H1 (cell line): ENCODE measurements at regions not wholly inside any gene's neighbourhood (a gene's known extent, or its start where the extent isn't known, plus 50 kb on each side); places are given as distances from the start of the nearest gene placed in this dataset.
A peak's percentile ranks its signal among the peaks of the same experiment; 100 is the strongest.

Source experiments
- CTCF ChIA-PET: fragments of 300-600 bp; sonication (Branson Sonifier 250); formaldehyde crosslinking; loops from one replicate; lab custom pipeline; 2021; ENCODE audit not compliant: partially characterized antibody; lab: Charles Lee
- POLR2A ChIA-PET: fragments of 300-600 bp; sonication (Branson Sonifier 250); formaldehyde crosslinking; loops from one replicate; lab custom pipeline; 2021; ENCODE audit warnings: inconsistent platforms; ENCODE audit not compliant: partially characterized antibody; lab: Charles Lee
- DNase-seq, 2 experiments: peaks; one replicate each; pipeline versions ENCODE4 v3.0.0 to v3.0.0-alpha.2; 2010 to 2022; ENCODE audit warnings: low spot score in 2 of 2, low read depth in 1 of 2, mixed read lengths in 1 of 2
- FAIRE-seq: peaks from 2 replicates; lab custom pipeline; 2011; peaks lifted over from hg19 to GRCh38; lab: Jason Lieb, UNC
- H2AFZ ChIP-seq: 2 replicates; pipeline ENCODE4 v1.8.1; 2012; ENCODE audit warnings: low read length, inconsistent platforms
- H2AK5ac ChIP-seq: 2 replicates; pipeline ENCODE4 v1.6.1; 2013; ENCODE audit warnings: low read depth, low read length
- H2BK120ac ChIP-seq: replicated peaks from 2 replicates; pipeline ENCODE3; 2013; ENCODE audit warnings: low read depth, low read length, inconsistent platforms
- H2BK12ac ChIP-seq: 2 replicates; pipeline ENCODE4 v1.6.1; 2013; ENCODE audit warnings: low read depth, low read length
- H2BK15ac ChIP-seq: 2 replicates; pipeline ENCODE4 v1.6.1; 2013; ENCODE audit warnings: low read length
- H2BK20ac ChIP-seq: 2 replicates; pipeline ENCODE4 v1.6.1; 2013; ENCODE audit warnings: low read length
- H2BK5ac ChIP-seq: 2 replicates; pipeline ENCODE4 v1.6.1; 2013; ENCODE audit warnings: low read depth, low read length
- H3K14ac ChIP-seq: 2 replicates; pipeline ENCODE4 v1.6.1; 2013; ENCODE audit warnings: inconsistent platforms; ENCODE audit not compliant: insufficient read length
- H3K18ac ChIP-seq: 2 replicates; pipeline ENCODE4 v1.6.1; 2013; ENCODE audit warnings: low read length; ENCODE audit errors: extremely low read depth
- H3K23ac ChIP-seq: 2 replicates; pipeline ENCODE4 v1.6.1; 2013; ENCODE audit warnings: inconsistent platforms; ENCODE audit not compliant: insufficient read length
- H3K23me2 ChIP-seq: 2 replicates; pipeline ENCODE4 v1.6.1; 2013; ENCODE audit warnings: low read depth, low read length
- H3K27ac ChIP-seq: 2 replicates; pipeline ENCODE4 v1.6.1; 2011; ENCODE audit warnings: low read depth, low read length, inconsistent platforms
- H3K27me3 ChIP-seq, 4 experiments: replicated peaks in 1 of 4; 1 replicate in 1 of 4; 2 replicates in 3 of 4; pipeline versions ENCODE4 v1.6.1 to v1.8.1; 2011 to 2013; ENCODE audit warnings: low read length in 3 of 4, mild to moderate bottlenecking in 3 of 4, inconsistent platforms in 2 of 4, mixed read lengths in 2 of 4, moderate library complexity in 1 of 4; ENCODE audit not compliant: control insufficient read depth in 3 of 4, insufficient read depth in 3 of 4; ENCODE audit errors: extremely low read depth in 1 of 4
- H3K36me3 ChIP-seq, 4 experiments: 2 replicates each; pipeline versions ENCODE4 v1.6.1 to v1.8.1; 2011 to 2013; ENCODE audit warnings: mild to moderate bottlenecking in 4 of 4, low read length in 3 of 4, moderate library complexity in 2 of 4, control low read depth in 1 of 4, inconsistent platforms in 1 of 4; ENCODE audit not compliant: insufficient read depth in 4 of 4, control insufficient read depth in 2 of 4
- H3K4ac ChIP-seq: replicated peaks from 2 replicates; pipeline ENCODE3; 2013; ENCODE audit warnings: low read length, low read depth, mixed read lengths, inconsistent platforms; ENCODE audit not compliant: insufficient read length
- H3K4me1 ChIP-seq, 4 experiments: replicated peaks in 1 of 4; 1 replicate in 1 of 4; 2 replicates in 3 of 4; pipeline versions ENCODE4 v1.6.1 to v1.8.1; 2011 to 2013; ENCODE audit warnings: low read length in 3 of 4, inconsistent platforms in 2 of 4, mixed read lengths in 1 of 4; ENCODE audit not compliant: insufficient read depth in 4 of 4, control insufficient read depth in 3 of 4
- H3K4me2 ChIP-seq, 2 experiments: 2 replicates each; pipeline versions ENCODE4 v1.6.1 to v1.8.1; 2011 to 2013; ENCODE audit warnings: low read depth in 2 of 2, low read length in 2 of 2, control low read depth in 1 of 2, inconsistent platforms in 1 of 2, mild to moderate bottlenecking in 1 of 2; ENCODE audit not compliant: insufficient read depth in 1 of 2
- H3K4me3 ChIP-seq, 4 experiments: fragments of 200-600, 300-600 bp in 1 of 4; sonication (generic), shearing (Covaris generic), sonication (Bioruptor Twin) in 1 of 4; 2 replicates each; pipeline versions ENCODE4 v1.5.1 to v1.8.1; 2011 to 2016; ENCODE audit warnings: low read length in 4 of 4, low read depth in 3 of 4, control low read depth in 2 of 4, inconsistent platforms in 2 of 4, mild to moderate bottlenecking in 2 of 4, mixed read lengths in 1 of 4, moderate library complexity in 1 of 4; ENCODE audit not compliant: insufficient read depth in 2 of 4; ENCODE audit errors: extremely low read depth in 1 of 4
- H3K56ac ChIP-seq: replicated peaks from 2 replicates; pipeline ENCODE3; 2013; ENCODE audit warnings: low read depth, mild to moderate bottlenecking, mixed read lengths, low read length, inconsistent platforms; ENCODE audit not compliant: insufficient read length
- H3K79me1 ChIP-seq: 2 replicates; pipeline ENCODE4 v1.6.1; 2013; ENCODE audit warnings: low read depth, low read length, control low read depth
- H3K79me2 ChIP-seq, 2 experiments: 2 replicates each; pipeline versions ENCODE4 v1.6.1 to v1.8.1; 2012 to 2013; ENCODE audit warnings: low read length in 2 of 2, mild to moderate bottlenecking in 2 of 2, inconsistent platforms in 1 of 2; ENCODE audit not compliant: insufficient read depth in 2 of 2, control insufficient read depth in 1 of 2
- H3K9ac ChIP-seq, 4 experiments: replicated peaks in 1 of 4; 1 replicate in 1 of 4; 2 replicates in 3 of 4; pipeline versions ENCODE4 v1.6.1 to v1.8.1; 2011 to 2013; ENCODE audit warnings: low read depth in 3 of 4, low read length in 3 of 4, control low read depth in 2 of 4, mild to moderate bottlenecking in 2 of 4, moderate library complexity in 2 of 4, inconsistent platforms in 1 of 4; ENCODE audit errors: extremely low read depth in 1 of 4
- H3K9me3 ChIP-seq, 2 experiments: 2 replicates each; pipeline versions ENCODE4 v1.6.1 to v1.8.1; 2012 to 2013; ENCODE audit warnings: mild to moderate bottlenecking in 2 of 2, moderate library complexity in 2 of 2, control low read depth in 1 of 2, inconsistent platforms in 1 of 2, low read depth in 1 of 2, low read length in 1 of 2, mixed read lengths in 1 of 2; ENCODE audit not compliant: insufficient read depth in 2 of 2
- H4K20me1 ChIP-seq, 2 experiments: replicated peaks in 1 of 2; 2 replicates each; pipeline versions ENCODE3 to v1.8.1; 2011 to 2013; ENCODE audit warnings: inconsistent platforms in 2 of 2, low read length in 2 of 2, mild to moderate bottlenecking in 1 of 2; ENCODE audit not compliant: insufficient read depth in 2 of 2, control insufficient read depth in 1 of 2
- H4K5ac ChIP-seq: 2 replicates; pipeline ENCODE4 v1.6.1; 2013; ENCODE audit warnings: low read length, low read depth, mixed read lengths, inconsistent platforms; ENCODE audit not compliant: insufficient read length
- H4K8ac ChIP-seq: 2 replicates; pipeline ENCODE4 v1.8.0; 2013; ENCODE audit warnings: mild to moderate bottlenecking, moderate library complexity, low read length, inconsistent platforms; ENCODE audit not compliant: insufficient read depth; ENCODE audit errors: extremely low read depth
- H4K91ac ChIP-seq: replicated peaks from 2 replicates; pipeline ENCODE3; 2013; ENCODE audit warnings: low read length, mixed read lengths, inconsistent platforms; ENCODE audit not compliant: insufficient read length
- BACH1 ChIP-seq: IDR thresholded peaks from 2 replicates; pipeline ENCODE4 v1.6.1; 2012; ENCODE audit warnings: low read length, improper control_type of control experiment
- BCL11A ChIP-seq, 2 experiments: IDR thresholded peaks; one replicate each; pipeline ENCODE4 v1.6.1; 2011; ENCODE audit warnings: low read depth in 2 of 2, low read length in 2 of 2, mild to moderate bottlenecking in 2 of 2
- CEBPB ChIP-seq: IDR thresholded peaks from 2 replicates; pipeline ENCODE4 v1.6.1; 2012; ENCODE audit warnings: low read depth, low read length
- CTCF ChIP-seq, 3 experiments: IDR thresholded peaks; 1 replicate in 2 of 3; 2 replicates in 1 of 3; pipeline versions ENCODE4 v1.5.1 to v1.6.1; 2011; ENCODE audit warnings: low read length in 3 of 3, mild to moderate bottlenecking in 3 of 3, inconsistent platforms in 2 of 3, low read depth in 1 of 3, moderate library complexity in 1 of 3; ENCODE audit not compliant: insufficient read depth in 1 of 3; ENCODE audit errors: control extremely low read depth in 1 of 3
- FOSL1 ChIP-seq: IDR thresholded peaks from 2 replicates; pipeline ENCODE4 v1.6.1; 2011; ENCODE audit warnings: mild to moderate bottlenecking, low read depth, low read length, moderate library complexity; ENCODE audit not compliant: insufficient read depth
- RBBP5 ChIP-seq: IDR thresholded peaks from 2 replicates; pipeline ENCODE4 v1.7.1; 2012; ENCODE audit warnings: low read depth, mild to moderate bottlenecking, inconsistent platforms, low read length, moderate library complexity, borderline replicate concordance
- RNF2 ChIP-seq: fragments of 200-900, 300-1000 bp; sonication (generic); IDR thresholded peaks from 2 replicates; pipeline ENCODE4 v1.7.1; 2016; ENCODE audit warnings: borderline replicate concordance, low read depth, mild to moderate bottlenecking, antibody characterized with exemption, low read length; ENCODE audit not compliant: poor library complexity, severe bottlenecking; ENCODE audit errors: missing control alignments
- RXRA ChIP-seq: IDR thresholded peaks from 2 replicates; pipeline ENCODE4 v1.6.1; 2011; ENCODE audit warnings: low read depth, mild to moderate bottlenecking, low read length, moderate library complexity; ENCODE audit not compliant: insufficient read depth
- SUZ12 ChIP-seq: fragments of 200-600 bp; sonication (generic); IDR thresholded peaks from 2 replicates; pipeline ENCODE4 v1.6.1; 2012; ENCODE audit warnings: mild to moderate bottlenecking, inconsistent platforms, low read length, moderate library complexity, mixed read lengths
- TEAD4 ChIP-seq: IDR thresholded peaks from 2 replicates; pipeline ENCODE4 v1.6.1; 2012; ENCODE audit warnings: low read depth, low read length, inconsistent platforms, mixed read lengths
- ZNF274 ChIP-seq: IDR thresholded peaks from 2 replicates; pipeline ENCODE4 v1.7.0; 2012; ENCODE audit warnings: low read length, borderline replicate concordance; ENCODE audit errors: extremely low read depth
- WGBS, 2 experiments: shearing (Covaris generic) in 1 of 2; methylation state at CpG; one replicate each; pipeline versions ENCODE4 v1.1.6 to v1.1.7; 2013 to 2015; ENCODE audit warnings: low lambda C conversion rate in 2 of 2, mixed read lengths in 2 of 2, inconsistent platforms in 1 of 2, low coverage in 1 of 2, missing lambda C conversion rate in 1 of 2; ENCODE audit not compliant: insufficient replicate concordance in 2 of 2, insufficient coverage in 1 of 2, insufficient read length in 1 of 2; ENCODE audit errors: extremely low coverage in 1 of 2, missing lambda C conversion rate in 1 of 2; 5-methylcytosine and 5-hydroxymethylcytosine counted together

- H2BK15ac ChIP-seq, result no peak overlapping the region
- H3K18ac ChIP-seq, result no peak overlapping the region
- H3K14ac ChIP-seq, result no peak overlapping the region
- no peaks in the 10 kb centered on the region for H3K36me3 ChIP-seq
- H3K27ac ChIP-seq, result no peak overlapping the region
- no peaks in the 10 kb centered on the region for H3K9me3 ChIP-seq
- CTCF ChIA-PET, result interaction anchor here (0.6 to 1.6 kb wide), 5 partner anchors 13 to 409 kb away, joined by 3 to 5 read pairs (median 4); no protein-coding TSS in a partner anchor
- 86% methylated on average over 4 of the region's 4 CpGs; no CpG with 5 or more reads in 1 of the 2 experiments for WGBS, 2 experiments
- H2BK5ac ChIP-seq, result no peak overlapping the region
- POLR2A ChIA-PET, result no interaction called here
- H4K5ac ChIP-seq, result no peak overlapping the region
- no peaks in the 10 kb centered on the region for H3K79me1 ChIP-seq
- no peaks in the 10 kb centered on the region for H3K27me3 ChIP-seq
- no peak overlapping the region for H2BK12ac ChIP-seq
- FAIRE-seq (no peak), DNase-seq (no peak)
- no peak overlapping the region for H4K91ac ChIP-seq
- H3K23me2 ChIP-seq, result no peaks in the 10 kb centered on the region
- no peak overlapping the region for H2BK120ac ChIP-seq
- no peak overlapping the region for H3K9ac ChIP-seq
- H2BK20ac ChIP-seq, result no peak overlapping the region
- no peak overlapping the region for H3K4me2 ChIP-seq
- no peaks in the 10 kb centered on the region for H4K20me1 ChIP-seq
- peaks cover 0 to 6% (median under 1%) of the 10 kb centered on the region in 4 experiments; a peak in 2 of 7 replicates for H3K4me1 ChIP-seq
- no peak overlapping the region for H3K56ac ChIP-seq
- H3K23ac ChIP-seq, result no peak overlapping the region
- no peak overlapping the region for H3K4me3 ChIP-seq
- no peak overlapping the region for H2AFZ ChIP-seq
- no peak overlapping the region for H2AK5ac ChIP-seq
- H3K4ac ChIP-seq, result no peak overlapping the region
- H4K8ac ChIP-seq, result no peak overlapping the region
- no peaks in the 10 kb centered on the region for H3K79me2 ChIP-seq
- TF ChIP-seq CEBPB (no peak), BCL11A (IDR thresholded peaks at IDR 0.05; ENCODE audit: low read depth in 2 of 2, low read length in 2 of 2) (no peak), CTCF (IDR thresholded peaks at IDR 0.05; ENCODE audit: control extremely low read depth in 1 of 3, insufficient read depth in 1 of 3, low read depth in 1 of 3, low read length in 3 of 3) (peak in 1 of 3 experiments; percentile 28; a peak in 1 of 4 replicates), SUZ12 (no peak), RBBP5 (no peak), TEAD4 (0 out of 2 replicates have a peak, but pooled peaks have one; percentile 50), FOSL1 (no peak), ZNF274 (no peak), BACH1 (no peak), RNF2 (no peak), RXRA (no peak)
These were observed 245.7 kb downstream of the STK31 start for GRCh38 chr7:23955600-23956149.
